Fibroblast of skin of left biceps (primary cell): ENCODE measurements at regions not wholly inside any gene's neighbourhood (a gene's known extent, or its start where the extent isn't known, plus 50 kb on each side); places are given as distances from the start of the nearest gene placed in this dataset.
A peak's percentile ranks its signal among the peaks of the same experiment; 100 is the strongest.

Source experiments
- DNase-seq, 2 experiments: peaks; one replicate each; pipeline ENCODE4 v3.0.0-alpha.2; 2013; ENCODE audit warnings: low read depth in 2 of 2

DNA sequence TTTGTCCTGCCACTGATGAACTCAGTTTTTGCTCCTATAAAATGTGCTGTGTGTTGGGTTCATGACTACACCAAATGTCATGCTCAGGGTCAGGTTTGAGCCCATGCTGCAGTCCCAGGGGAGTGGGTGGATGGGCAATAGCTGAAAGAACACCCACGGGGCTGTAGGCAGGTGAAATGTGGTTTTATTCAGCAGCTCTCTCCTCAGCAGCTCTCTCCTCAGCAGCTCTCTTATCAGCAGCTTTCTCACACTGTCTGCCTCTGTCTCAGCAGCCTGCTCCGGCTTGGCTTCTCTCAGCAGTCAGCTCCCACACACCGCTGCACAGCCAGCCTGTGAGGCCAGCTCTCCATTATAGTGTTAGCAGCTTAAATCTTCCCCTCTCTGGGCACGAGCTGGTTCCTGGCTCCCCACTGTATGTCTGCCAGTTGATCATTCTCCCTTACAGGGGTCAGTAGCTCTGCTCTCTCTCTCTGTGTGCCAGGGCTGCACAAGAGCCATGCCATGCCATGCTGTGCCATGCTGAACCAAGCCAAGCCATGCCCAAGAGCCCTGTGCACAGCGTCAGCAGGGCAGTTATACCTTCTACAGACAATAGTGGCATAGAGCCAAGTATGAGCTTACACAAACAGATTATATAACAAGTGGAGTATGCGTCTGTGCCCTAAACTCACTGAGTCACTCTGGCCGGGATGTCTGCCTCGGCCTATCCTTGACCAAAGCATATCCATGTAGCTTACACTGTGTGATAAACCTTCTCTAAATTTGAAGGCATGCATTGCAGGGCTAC, 303.3 kb upstream of the TMPO start:
- no peak for DNase-seq

DNA sequence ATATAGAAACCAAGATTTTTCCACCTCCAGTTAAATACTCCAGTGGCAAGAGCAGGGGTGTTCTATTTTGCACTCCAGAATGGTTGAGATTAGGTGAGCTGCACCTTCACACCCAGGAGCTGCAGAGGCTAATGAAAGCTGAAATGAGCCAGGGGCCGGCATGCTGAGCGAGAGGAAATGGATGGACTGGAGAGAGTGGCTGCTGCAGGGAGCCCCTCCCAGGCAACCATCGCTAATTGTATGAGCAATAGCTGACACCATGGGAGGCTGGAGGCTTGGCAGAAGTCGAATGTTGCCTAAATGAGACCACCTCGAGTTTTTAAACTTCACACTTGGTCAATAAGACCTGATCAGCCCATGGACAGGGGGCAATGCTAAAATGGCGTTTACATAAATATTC, 301.8 kb upstream of the TMPO start:
- no peak for DNase-seq

DNA sequence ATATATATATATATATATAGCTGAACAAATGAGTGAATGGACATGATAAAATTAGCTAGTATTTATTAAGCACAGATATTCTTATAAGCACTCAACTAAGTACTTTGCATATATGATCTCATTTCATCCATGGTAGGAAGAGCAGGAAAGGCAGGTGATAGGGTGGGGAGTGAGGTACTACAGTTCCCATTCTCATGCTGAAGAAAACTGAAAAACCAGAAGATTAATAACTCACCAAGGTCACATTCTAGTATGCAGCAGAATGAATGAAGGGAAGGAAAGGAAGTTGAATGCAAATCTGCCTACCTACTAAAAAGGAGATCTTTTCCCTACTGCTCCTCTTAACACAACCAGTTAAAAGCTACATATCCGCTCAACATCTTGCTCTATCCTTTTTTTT, 298.1 kb upstream of the TMPO start:
- no peak for DNase-seq

GRCh38 chr12:98220636-98221035, 294.8 kb upstream of the TMPO start:
- no peak for DNase-seq

- no peak for DNase-seq
Measured at GRCh38 chr12:98221243-98221808, 294.1 kb upstream of the TMPO start.

DNA sequence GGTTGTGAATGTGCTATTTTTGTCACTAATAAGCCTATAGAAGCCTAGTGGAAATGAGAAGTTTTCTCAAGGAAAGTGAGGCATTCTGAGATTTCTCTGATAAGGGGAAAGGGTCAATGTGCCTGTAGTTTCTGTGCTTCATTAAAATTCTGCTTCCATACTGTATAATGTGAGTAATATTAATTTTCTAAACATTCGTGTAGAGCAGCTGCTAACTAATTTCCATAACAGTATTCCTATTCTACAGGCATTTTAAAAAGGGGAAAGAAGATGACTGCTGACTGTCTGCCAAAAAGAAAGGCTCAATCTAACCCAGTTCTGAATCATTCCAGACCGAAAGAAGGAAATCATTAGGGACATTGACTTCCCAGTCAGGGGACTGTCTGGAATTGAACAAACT, 293.3 kb upstream of the TMPO start:
- no peak for DNase-seq

DNA sequence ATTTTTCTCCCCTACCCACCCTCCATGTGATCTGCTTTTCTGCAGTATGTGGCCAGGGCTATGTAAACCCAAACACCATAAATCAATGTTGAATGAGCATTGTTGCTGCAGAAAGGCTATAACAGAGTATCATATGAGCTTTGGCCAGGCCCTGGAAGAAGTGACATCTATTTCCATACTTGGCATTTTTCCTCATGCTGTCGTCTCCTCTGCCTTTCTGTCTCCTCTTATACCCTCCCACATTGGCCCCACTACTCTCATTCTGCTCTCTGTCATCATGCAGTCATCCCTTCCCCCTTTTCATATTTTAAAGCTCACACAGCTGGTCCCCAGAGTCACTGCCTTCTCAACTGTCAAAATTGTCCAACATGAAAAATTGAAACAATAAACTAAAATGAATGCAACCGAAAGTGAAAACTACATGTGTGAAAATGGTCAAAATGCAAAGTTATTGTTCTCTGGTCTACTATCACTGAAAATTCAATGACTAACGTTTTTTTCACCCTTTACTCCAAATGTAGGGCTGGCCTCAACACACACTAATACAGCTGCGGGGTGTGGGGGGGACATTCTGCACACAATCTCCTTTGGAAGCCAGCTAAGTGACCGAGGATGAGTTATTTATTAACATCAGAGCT, 290.7 kb upstream of the TMPO start:
- no peak for DNase-seq

GRCh38 chr12:98227162-98227561, 288.2 kb upstream of the TMPO start:
- DNase-seq = no peak

GRCh38 chr12:98228683-98229539, 286.5 kb upstream of the TMPO start:
- no peak for DNase-seq

DNA sequence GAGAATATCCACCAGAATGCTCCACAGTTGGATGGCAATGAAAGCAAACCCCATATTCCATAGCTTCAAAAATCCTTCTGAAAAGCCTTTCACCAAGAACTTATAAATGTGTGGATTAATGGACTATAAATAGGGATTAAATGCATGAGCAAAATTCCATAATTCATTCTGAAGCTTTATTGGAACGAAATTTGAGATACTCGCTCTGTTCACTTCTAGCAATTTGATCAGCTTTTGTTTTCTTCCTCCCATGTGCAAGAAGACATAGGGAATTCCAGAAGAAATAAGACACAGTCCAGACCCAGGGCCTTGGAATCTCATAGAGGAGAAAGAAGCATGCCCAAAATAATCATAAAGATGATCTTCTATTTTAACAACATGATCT, 285.9 kb upstream of the TMPO start:
- DNase-seq = no peak

DNA sequence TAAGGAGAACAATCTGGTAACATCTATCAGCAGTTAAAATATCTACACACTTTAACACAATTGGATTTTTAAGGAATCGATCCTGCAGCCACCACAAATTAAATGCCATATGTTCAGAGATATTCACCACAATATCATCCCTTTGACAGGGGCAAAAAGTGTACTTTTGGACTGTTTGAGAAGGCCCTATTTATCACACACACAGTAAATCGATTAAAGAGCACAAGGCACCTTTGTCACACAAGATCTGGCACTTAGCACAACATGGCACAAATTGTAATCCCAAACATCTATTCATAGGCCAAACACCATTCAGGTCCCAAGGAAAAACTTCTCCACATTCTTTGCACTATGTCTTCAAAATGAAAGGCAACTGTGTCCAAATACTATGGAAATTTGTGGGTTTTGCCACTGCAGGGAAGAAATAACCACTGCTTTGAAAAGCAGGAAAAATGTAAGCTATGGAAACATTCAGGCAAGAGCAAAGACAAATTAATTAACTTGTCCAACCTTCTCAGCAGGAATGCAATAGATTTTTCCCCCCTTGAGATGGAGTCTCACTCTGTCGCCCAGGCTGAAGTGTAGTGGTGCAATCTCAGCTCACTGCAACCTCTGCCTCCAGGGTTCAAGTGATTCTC, 282.5 kb upstream of the TMPO start:
- peak in 1 of 2 experiments; percentile 8 for DNase-seq

DNA sequence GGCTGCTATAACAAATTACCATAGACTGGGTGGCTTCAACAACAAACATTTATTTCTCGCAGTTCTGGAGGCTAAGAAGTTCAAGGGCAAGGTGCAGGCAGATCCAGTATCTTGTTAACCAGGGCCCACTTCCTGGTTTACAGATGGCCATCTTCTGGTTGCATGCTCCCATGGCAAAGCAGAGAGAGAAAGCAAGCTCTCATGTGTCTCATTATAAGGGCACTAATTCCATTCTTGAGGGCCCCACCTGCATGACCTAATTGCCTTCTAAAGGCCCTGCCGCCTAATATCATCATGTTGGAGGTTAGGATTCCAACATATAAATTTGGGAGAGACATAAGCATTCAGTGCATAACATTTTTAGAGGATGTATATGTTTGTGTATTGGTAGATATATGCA, 280.1 kb upstream of the TMPO start:
- DNase-seq = no peak

DNA sequence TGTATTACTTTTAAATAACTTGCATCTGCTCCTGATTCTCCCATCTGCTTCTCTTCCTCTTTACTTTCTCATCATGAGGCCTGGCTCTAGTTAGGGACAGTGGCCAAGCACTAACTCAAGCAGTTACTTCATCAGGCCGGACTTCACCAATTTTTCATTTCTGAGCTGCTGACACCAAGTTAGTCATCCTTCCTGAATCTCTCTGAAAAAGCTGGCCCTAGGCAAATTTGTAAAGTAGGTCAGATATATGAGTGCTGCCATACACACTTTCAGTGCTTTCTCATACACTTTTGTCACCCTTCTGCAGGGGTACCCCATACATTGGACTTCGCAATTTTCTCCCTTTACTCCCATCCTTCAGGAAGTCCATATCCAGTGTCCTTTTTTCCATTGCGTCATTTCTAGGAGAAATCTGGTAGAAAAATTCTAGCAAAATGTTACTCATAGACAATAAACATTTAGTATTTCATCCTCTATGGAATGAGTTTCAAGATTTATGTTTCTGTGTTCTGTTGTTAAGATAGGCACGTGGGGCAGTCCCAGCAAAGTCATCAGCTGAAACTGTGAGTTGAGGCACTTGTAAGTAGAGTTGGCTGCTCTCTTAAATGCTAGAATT, 276.8 kb upstream of the TMPO start:
- peak; percentile 67 to 75 for DNase-seq

- no peak for DNase-seq
Measured at GRCh38 chr12:98243190-98243589, 272.2 kb upstream of the TMPO start.

DNA sequence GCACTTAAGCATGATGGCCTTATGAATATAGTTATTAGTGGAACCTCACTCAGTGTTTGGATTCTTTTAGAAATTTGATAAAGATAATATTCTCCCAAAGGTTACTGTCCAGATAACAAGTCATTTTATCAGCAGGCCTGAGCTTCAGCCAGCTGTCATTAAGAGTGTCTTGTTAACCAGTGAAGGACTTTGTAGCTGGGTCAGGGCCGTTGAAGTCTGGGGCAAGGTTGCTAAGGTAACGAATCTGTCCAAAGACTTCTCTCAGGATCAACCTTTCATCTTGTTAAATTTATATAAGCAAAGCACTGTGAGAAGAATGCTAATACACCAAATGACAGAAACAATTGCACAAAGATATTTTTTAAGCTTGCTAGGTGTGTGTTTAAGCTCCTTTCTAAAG, 271.3 kb upstream of the TMPO start:
- DNase-seq = no peak

DNA sequence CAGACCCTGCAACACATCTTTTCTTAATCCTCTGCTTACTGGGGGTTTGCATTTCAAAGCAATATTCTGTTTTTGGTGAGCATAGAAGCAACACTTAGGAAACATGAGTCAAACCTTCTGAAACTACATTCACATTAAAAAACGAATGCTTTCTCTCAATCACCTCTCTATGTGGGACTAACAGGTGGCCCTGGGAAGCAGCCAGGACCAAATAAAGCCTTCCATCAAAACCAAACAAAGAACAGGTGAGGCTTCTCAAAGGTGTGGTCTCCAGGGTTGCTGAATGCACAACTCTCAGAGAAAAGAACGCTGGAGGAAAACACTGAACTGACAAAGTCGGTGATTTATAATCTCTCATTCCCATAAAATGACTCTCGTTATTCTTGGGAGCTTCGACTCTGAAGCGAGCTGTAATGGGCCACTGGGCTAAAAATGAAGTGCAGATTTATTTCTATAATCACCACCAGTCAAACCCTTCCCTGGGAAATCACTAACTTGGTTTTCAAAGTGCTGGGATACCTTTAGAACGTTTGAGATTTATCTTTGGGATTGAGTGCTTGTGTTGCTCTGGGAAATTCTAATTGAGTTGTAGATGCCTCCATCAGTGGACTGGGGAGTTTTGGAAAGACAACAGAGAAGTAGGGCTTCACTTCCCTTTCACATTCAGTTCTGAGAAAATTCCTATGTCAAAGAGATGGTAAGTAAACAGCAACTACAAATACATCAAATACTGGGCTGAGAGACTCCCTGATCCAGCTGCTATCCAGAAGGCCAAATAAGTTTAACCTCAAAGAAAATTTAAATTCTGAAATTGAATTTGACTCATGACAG, 262.0 kb upstream of the TMPO start:
- no peak for DNase-seq

DNA sequence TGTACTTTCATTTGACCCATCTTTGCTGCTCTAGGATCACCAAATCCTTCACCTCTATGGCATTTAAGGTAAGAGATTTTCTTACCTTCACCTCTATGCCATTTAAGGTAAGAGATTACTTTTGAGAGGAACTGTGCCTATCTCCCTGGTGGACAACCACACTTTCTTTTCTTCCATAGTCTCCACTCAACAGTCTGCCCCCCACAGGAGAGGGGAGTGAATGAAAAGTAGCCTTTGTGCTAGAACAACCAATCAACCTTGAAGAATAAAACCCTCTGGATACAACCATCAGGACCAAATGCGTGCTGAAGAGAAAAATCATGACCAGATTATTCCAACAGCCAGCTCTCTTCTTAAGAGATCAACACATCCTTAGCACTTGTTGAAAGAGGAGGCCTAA, 258.6 kb upstream of the TMPO start:
- no peak for DNase-seq

DNA sequence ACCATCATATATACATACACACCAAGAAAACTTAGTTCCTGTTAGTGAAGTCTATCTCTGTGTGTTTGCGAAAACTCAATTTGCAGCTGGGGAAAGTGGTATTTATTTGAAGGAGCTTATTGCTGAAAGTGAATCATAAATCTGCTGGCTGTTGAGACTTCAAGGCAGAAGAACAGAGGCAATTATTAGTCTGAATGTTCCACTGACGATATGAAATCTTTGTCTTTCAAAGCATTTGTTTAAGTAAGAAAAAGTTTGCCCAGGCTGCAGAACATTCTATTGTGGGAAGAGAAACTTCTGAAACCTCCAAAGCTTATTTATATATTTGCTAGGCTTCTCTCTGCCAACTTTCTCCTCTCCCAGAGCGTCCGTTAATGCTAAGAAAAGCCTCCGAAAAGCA, 255.7 kb upstream of the TMPO start:
- DNase-seq = no peak

DNA sequence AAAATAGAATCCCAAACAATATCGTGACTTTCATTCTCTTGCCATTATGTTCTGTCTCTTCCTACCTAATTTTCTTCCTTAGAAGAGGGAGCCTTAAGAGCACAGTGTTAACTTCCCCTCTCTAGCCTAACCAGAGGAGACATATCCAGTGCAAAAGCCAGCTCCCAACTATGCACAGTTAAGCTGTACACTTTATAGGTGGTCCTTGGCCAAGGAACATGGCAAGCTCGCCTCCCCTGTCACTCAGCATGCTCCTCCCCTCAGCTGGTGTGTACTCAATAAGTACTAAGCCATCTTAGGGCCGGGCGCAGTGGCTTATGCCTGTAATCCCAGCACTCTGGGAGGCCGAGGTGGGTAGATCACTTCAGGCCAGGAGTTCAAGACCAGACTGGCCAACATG, 255.1 kb upstream of the TMPO start:
- no peak for DNase-seq

- no peak for DNase-seq
Measured at GRCh38 chr12:98262902-98263301, 252.5 kb upstream of the TMPO start.
